ENCODE measurements at regions not wholly inside any gene's neighbourhood (a gene's known extent, or its start where the extent isn't known, plus 50 kb on each side); places are given as distances from the start of the nearest gene placed in this dataset.

- no peak for TF ChIP-seq CTCF (IDR thresholded peaks at IDR 0.05; ENCODE audit: low read depth, low read length)
- no peak for DNase-seq
- no peak overlapping the region for H3K27ac ChIP-seq
- no peaks in the 10 kb centered on the region for H3K27me3 ChIP-seq (ENCODE audit: insufficient read depth, low read depth, severe bottlenecking)
- H3K9me3 ChIP-seq (ENCODE audit: severe bottlenecking): no peaks in the 10 kb centered on the region
- no peak overlapping the region for H3K4me3 ChIP-seq (ENCODE audit: low read depth, low read length)
- no peaks in the 10 kb centered on the region for H3K36me3 ChIP-seq
Observed at GRCh38 chr5:68468322-68468721, 252.8 kb downstream of the PIK3R1 start.

- Histone ChIP-seq H3K9me3 (ENCODE audit: severe bottlenecking) (no peaks in the 10 kb centered on the region), H3K27me3 (ENCODE audit: insufficient read depth, low read depth, severe bottlenecking) (no peaks in the 10 kb centered on the region), H3K36me3 (no peaks in the 10 kb centered on the region), H3K4me3 (ENCODE audit: low read depth, low read length) (no peak overlapping the region), H3K27ac (no peak overlapping the region)
- TF ChIP-seq CTCF (IDR thresholded peaks at IDR 0.05; ENCODE audit: low read depth, low read length): no peak
- DNase-seq: no peak
Observed at GRCh38 chr5:68475476-68475983, 260.0 kb downstream of the PIK3R1 start.

DNA sequence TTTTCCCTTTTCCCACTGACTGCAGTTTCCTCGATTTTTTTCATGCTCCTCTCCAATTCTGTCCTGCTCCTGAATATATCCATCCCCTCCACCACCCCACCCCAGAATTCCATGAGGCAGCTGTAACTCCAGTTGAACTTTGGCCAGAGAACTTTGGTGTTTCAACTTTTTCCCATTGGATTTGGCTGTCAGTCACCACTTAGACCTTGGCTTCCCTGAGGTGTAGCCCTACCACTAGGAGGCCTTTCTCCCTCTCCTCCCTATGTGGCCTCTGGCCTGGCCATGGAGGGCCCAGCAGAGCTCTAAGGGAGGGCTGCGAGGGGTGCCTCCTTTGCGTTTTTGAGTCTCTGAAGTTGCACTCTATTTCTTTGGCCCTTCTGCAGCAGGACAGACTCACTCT lies 261.3 kb downstream of the PIK3R1 start:
- no peaks in the 10 kb centered on the region for H3K27me3 ChIP-seq (ENCODE audit: insufficient read depth, low read depth, severe bottlenecking)
- H3K27ac ChIP-seq: no peak overlapping the region
- H3K4me3 ChIP-seq (ENCODE audit: low read depth, low read length): no peak overlapping the region
- TF ChIP-seq CTCF (IDR thresholded peaks at IDR 0.05; ENCODE audit: low read depth, low read length): peak; percentile 52
- peak; percentile 20 for DNase-seq
- no peaks in the 10 kb centered on the region for H3K36me3 ChIP-seq
- H3K9me3 ChIP-seq (ENCODE audit: severe bottlenecking): no peaks in the 10 kb centered on the region

DNA sequence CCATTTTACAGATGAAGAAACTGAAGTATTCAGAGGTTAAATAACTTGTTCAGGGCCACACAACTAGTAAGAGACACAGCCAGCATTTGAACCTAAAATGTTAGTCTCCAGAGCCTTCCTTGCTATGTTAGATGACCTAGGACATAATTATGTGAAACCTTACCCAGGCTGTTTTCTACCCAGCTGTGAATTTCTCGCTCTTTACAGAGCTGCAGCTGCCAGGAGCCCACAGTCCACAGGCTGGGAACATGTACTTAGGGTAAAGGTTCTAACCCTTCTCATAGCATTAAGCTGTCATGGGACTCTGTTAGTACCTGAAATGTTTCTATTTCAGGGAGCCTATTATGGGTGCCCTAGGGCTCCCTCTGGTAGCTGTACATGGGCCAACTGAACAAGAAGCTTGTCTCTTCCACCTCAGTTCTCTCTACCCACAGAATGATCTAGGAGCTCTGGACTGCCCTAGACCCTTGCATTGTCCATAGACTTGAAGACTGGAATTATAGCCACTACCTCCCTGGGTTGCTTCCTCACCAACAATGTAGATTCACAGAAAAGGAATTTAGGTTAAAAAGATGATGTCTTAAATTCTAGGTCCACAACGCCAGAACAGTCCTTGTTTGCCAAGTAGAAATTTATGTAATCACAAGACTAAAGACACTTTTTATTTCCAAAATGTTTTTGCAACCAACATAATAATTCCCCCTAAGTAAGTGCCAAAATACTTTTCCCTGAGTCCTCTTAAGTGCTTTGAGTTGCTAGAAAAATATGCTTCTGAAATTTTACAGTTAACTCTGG lies 262.9 kb downstream of the PIK3R1 start:
- no peak for TF ChIP-seq CTCF (IDR thresholded peaks at IDR 0.05; ENCODE audit: low read depth, low read length)
- Histone ChIP-seq H3K36me3 (no peaks in the 10 kb centered on the region), H3K27me3 (ENCODE audit: insufficient read depth, low read depth, severe bottlenecking) (no peaks in the 10 kb centered on the region), H3K4me3 (ENCODE audit: low read depth, low read length) (no peak overlapping the region), H3K27ac (peak overlapping the region; percentile 11; the same call in 1 of the 2 replicates), H3K9me3 (ENCODE audit: severe bottlenecking) (no peaks in the 10 kb centered on the region)
- no peak for DNase-seq

- no peak for TF ChIP-seq CTCF (IDR thresholded peaks at IDR 0.05; ENCODE audit: low read depth, low read length)
- Histone ChIP-seq H3K27ac (peak overlapping the region; percentile 39), H3K36me3 (no peaks in the 10 kb centered on the region), H3K27me3 (ENCODE audit: insufficient read depth, low read depth, severe bottlenecking) (no peaks in the 10 kb centered on the region), H3K4me3 (ENCODE audit: low read depth, low read length) (no peak overlapping the region), H3K9me3 (ENCODE audit: severe bottlenecking) (no peaks in the 10 kb centered on the region)
- peak; percentile 79 for DNase-seq
Observed at GRCh38 chr5:68479524-68479923, 264.0 kb downstream of the PIK3R1 start.
